Keratinocyte (primary cell): ENCODE measurements at regions not wholly inside any gene's neighbourhood (a gene's known extent, or its start where the extent isn't known, plus 50 kb on each side); places are given as distances from the start of the nearest gene placed in this dataset.

Experiments
- DNase-seq: peaks from one replicate; pipeline ENCODE4 v3.0.0-alpha.2; 2011; ENCODE audit warnings: low read depth, missing footprints, low spot score
- FAIRE-seq: peaks from 2 replicates; lab custom pipeline; 2011; peaks lifted over from hg19 to GRCh38; lab: Jason Lieb, UNC
- H2AFZ ChIP-seq: 2 replicates; pipeline ENCODE4 v1.6.0; 2012; ENCODE audit warnings: low read length, control low read depth, inconsistent platforms; ENCODE audit not compliant: control insufficient read depth
- H3K27ac ChIP-seq: 2 replicates; pipeline ENCODE4 v1.5.1; 2011; ENCODE audit warnings: low read length; ENCODE audit not compliant: control insufficient read depth, insufficient read depth
- H3K27me3 ChIP-seq: 3 replicates; pipeline ENCODE4 v1.6.0; 2011; ENCODE audit warnings: low read length; ENCODE audit not compliant: control insufficient read depth, insufficient read depth; ENCODE audit errors: extremely low read depth
- H3K36me3 ChIP-seq, 2 experiments: 2 replicates in 1 of 2; 3 replicates in 1 of 2; pipeline ENCODE4 v1.5.1; 2011; ENCODE audit warnings: low read length in 2 of 2, mild to moderate bottlenecking in 1 of 2; ENCODE audit not compliant: control insufficient read depth in 2 of 2, insufficient read depth in 2 of 2; ENCODE audit errors: extremely low read depth in 1 of 2
- H3K4me1 ChIP-seq: 3 replicates; pipeline ENCODE4 v1.5.1; 2011; ENCODE audit warnings: low read length; ENCODE audit not compliant: control insufficient read depth, insufficient read depth; ENCODE audit errors: extremely low read depth
- H3K4me2 ChIP-seq: 3 replicates; pipeline ENCODE4 v1.6.0; 2011; ENCODE audit warnings: low read depth, low read length; ENCODE audit not compliant: control insufficient read depth, insufficient read depth; ENCODE audit errors: extremely low read depth
- H3K4me3 ChIP-seq, 3 experiments: fragments of 200-600 bp in 1 of 3; sonication (generic) in 1 of 3; 2 replicates in 2 of 3; 3 replicates in 1 of 3; pipeline ENCODE4 v1.5.1; 2011 to 2016; ENCODE audit warnings: low read length in 3 of 3, mild to moderate bottlenecking in 3 of 3, control low read depth in 2 of 3, inconsistent platforms in 1 of 3, low read depth in 1 of 3, mixed read lengths in 1 of 3, mixed run types in 1 of 3, moderate library complexity in 1 of 3; ENCODE audit not compliant: control insufficient read depth in 2 of 3, insufficient read depth in 2 of 3; ENCODE audit errors: extremely low read depth in 1 of 3
- H3K79me2 ChIP-seq: 2 replicates; pipeline ENCODE4 v1.6.0; 2012; ENCODE audit warnings: low read length; ENCODE audit not compliant: control insufficient read depth, insufficient read depth
- H3K9ac ChIP-seq: 3 replicates; pipeline ENCODE4 v1.6.0; 2011; ENCODE audit warnings: low read length; ENCODE audit not compliant: control insufficient read depth, insufficient read depth; ENCODE audit errors: extremely low read depth
- H3K9me1 ChIP-seq: 3 replicates; pipeline ENCODE4 v1.6.0; 2011; ENCODE audit warnings: low read length; ENCODE audit not compliant: control insufficient read depth, insufficient read depth; ENCODE audit errors: extremely low read depth
- H3K9me3 ChIP-seq: 2 replicates; pipeline ENCODE4 v1.5.1; 2012; ENCODE audit warnings: low read depth, low read length; ENCODE audit not compliant: control insufficient read depth
- H4K20me1 ChIP-seq: 3 replicates; pipeline ENCODE4 v1.6.0; 2011; ENCODE audit warnings: low read length; ENCODE audit not compliant: control insufficient read depth, insufficient read depth; ENCODE audit errors: extremely low read depth
- EZH2 ChIP-seq: IDR thresholded peaks from one replicate; pipeline ENCODE4 v1.6.1; 2012; ENCODE audit warnings: inconsistent platforms, mild to moderate bottlenecking, low read length, moderate library complexity
- dilution Hi-C: fragments of 300-500 bp; cut with MboI; formaldehyde crosslinking; loops from one replicate; pipeline ENCODE4 v1.7.0; 2020; ENCODE audit warnings: low sequenced_read_pairs; ENCODE audit not compliant: extremely low pct_ligation_motif_present
- TF ChIP-seq, protein P1 (sequence below), 3 experiments: IDR thresholded peaks in 1 of 3; conservative IDR thresholded peaks in 1 of 3; optimal IDR thresholded peaks in 1 of 3; 2 replicates in 2 of 3; 3 replicates in 1 of 3; pipeline versions ENCODE3 to v1.5.1; 2011; ENCODE audit warnings: low read length in 3 of 3, mild to moderate bottlenecking in 3 of 3, moderate library complexity in 2 of 3, control low read depth in 1 of 3, inconsistent platforms in 1 of 3; ENCODE audit not compliant: insufficient read depth in 2 of 3; ENCODE audit errors: extremely low read depth in 1 of 3

GRCh38 chr2:240219208-240219890 is 78.9 kb upstream of the OTOS start:
- Histone ChIP-seq H3K4me3 (no peak overlapping the region), H3K9me3 (no peaks in the 10 kb centered on the region), H4K20me1 (no peaks in the 10 kb centered on the region), H3K36me3 (no peaks in the 10 kb centered on the region), H3K79me2 (no peaks in the 10 kb centered on the region), H2AFZ (no peak overlapping the region), H3K9me1 (no peaks in the 10 kb centered on the region), H3K4me2 (no peak overlapping the region), H3K27me3 (peaks cover 38% of the 10 kb centered on the region), H3K27ac (no peak overlapping the region), H3K9ac (no peak overlapping the region), H3K4me1 (no peaks in the 10 kb centered on the region)
- DNase-seq (no peak), FAIRE-seq (no peak)
- TF ChIP-seq, protein P1, sequence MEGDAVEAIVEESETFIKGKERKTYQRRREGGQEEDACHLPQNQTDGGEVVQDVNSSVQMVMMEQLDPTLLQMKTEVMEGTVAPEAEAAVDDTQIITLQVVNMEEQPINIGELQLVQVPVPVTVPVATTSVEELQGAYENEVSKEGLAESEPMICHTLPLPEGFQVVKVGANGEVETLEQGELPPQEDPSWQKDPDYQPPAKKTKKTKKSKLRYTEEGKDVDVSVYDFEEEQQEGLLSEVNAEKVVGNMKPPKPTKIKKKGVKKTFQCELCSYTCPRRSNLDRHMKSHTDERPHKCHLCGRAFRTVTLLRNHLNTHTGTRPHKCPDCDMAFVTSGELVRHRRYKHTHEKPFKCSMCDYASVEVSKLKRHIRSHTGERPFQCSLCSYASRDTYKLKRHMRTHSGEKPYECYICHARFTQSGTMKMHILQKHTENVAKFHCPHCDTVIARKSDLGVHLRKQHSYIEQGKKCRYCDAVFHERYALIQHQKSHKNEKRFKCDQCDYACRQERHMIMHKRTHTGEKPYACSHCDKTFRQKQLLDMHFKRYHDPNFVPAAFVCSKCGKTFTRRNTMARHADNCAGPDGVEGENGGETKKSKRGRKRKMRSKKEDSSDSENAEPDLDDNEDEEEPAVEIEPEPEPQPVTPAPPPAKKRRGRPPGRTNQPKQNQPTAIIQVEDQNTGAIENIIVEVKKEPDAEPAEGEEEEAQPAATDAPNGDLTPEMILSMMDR (optimal IDR thresholded peaks at IDR 0.05 in 1 of 3, IDR thresholded peaks at IDR 0.05 in 1 of 3, conservative IDR thresholded peaks at IDR 0.05 in 1 of 3; ENCODE audit: extremely low read depth in 1 of 3, insufficient read depth in 2 of 3, low read length in 3 of 3) = no peak
- no peak for TF ChIP-seq EZH2
- dilution Hi-C loops = no loop called here

DNA sequence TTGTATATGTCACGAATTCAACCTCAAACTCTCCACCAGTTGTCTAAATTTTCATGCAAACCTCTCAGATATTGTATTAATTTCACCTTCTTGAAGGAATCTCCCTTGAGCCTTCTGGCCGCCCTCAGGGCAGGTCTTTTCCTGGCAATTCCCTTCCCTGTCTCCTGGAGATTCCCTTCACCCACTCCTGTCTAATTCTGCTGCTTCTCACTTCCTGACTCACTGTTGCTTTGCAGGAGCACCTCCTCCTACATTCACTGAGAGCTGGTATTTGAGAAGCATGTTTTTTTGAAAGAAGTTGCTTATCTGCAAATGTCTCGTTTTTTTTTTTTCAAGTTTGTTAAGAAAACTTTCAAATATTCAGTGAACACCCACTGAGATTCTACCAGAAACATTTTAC is 79.9 kb upstream of the OTOS start:
- Histone ChIP-seq H2AFZ (no peak overlapping the region), H3K27me3 (peaks cover 43% of the 10 kb centered on the region), H3K79me2 (no peaks in the 10 kb centered on the region), H3K9ac (no peak overlapping the region), H3K4me1 (no peaks in the 10 kb centered on the region), H3K36me3 (no peaks in the 10 kb centered on the region), H3K27ac (no peak overlapping the region), H3K9me3 (no peaks in the 10 kb centered on the region), H4K20me1 (no peaks in the 10 kb centered on the region), H3K9me1 (no peaks in the 10 kb centered on the region), H3K4me2 (no peak overlapping the region), H3K4me3 (no peak overlapping the region)
- FAIRE-seq = no peak
- TF ChIP-seq, protein P1 (optimal IDR thresholded peaks at IDR 0.05 in 1 of 3, IDR thresholded peaks at IDR 0.05 in 1 of 3, conservative IDR thresholded peaks at IDR 0.05 in 1 of 3; ENCODE audit: extremely low read depth in 1 of 3, insufficient read depth in 2 of 3, low read length in 3 of 3) = no peak
- no peak for TF ChIP-seq EZH2
- no peak for DNase-seq
- dilution Hi-C loops = no loop called here
